ENCODE measurements at regions not wholly inside any gene's neighbourhood (a gene's known extent, or its start where the extent isn't known, plus 50 kb on each side); places are given as distances from the start of the nearest gene placed in this dataset.

- H3K27me3 ChIP-seq (ENCODE audit: control insufficient read depth in 1 of 2, insufficient read depth in 2 of 2, low read length in 2 of 2), result no peaks in the 10 kb centered on the region
- H3K36me3 ChIP-seq (ENCODE audit: control insufficient read depth in 2 of 2, insufficient read depth in 2 of 2, low read length in 1 of 2), result no peaks in the 10 kb centered on the region
- WGBS, 2 donors, result 34 to 62% methylated on average over 1 of the region's 1 CpG
- no peaks in the 10 kb centered on the region for H3K4me1 ChIP-seq (ENCODE audit: control insufficient read depth in 2 of 2, insufficient read depth in 2 of 2, low read length in 1 of 2)
- H3K4me3 ChIP-seq (ENCODE audit: low read depth in 1 of 2, low read length in 2 of 2), result no peak overlapping the region
- H3K27ac ChIP-seq (ENCODE audit: low read depth in 2 of 2, low read length in 1 of 2), result no peak overlapping the region
- no peaks in the 10 kb centered on the region for H3K9me3 ChIP-seq (ENCODE audit: control insufficient read depth in 2 of 2, insufficient read depth in 1 of 2, low read depth in 1 of 2, low read length in 1 of 2)
Measured at GRCh38 chr6:74676906-74677305, 528.9 kb downstream of the COL12A1 start.

- Histone ChIP-seq H3K27ac (ENCODE audit: low read depth in 2 of 2, low read length in 1 of 2) (no peak overlapping the region), H3K27me3 (ENCODE audit: control insufficient read depth in 1 of 2, insufficient read depth in 2 of 2, low read length in 2 of 2) (no peaks in the 10 kb centered on the region), H3K4me3 (ENCODE audit: low read depth in 1 of 2, low read length in 2 of 2) (no peak overlapping the region), H3K4me1 (ENCODE audit: control insufficient read depth in 2 of 2, insufficient read depth in 2 of 2, low read length in 1 of 2) (no peaks in the 10 kb centered on the region), H3K9me3 (ENCODE audit: control insufficient read depth in 2 of 2, insufficient read depth in 1 of 2, low read depth in 1 of 2, low read length in 1 of 2) (no peaks in the 10 kb centered on the region), H3K36me3 (ENCODE audit: control insufficient read depth in 2 of 2, insufficient read depth in 2 of 2, low read length in 1 of 2) (no peaks in the 10 kb centered on the region)
Measured at GRCh38 chr6:74674377-74674776, 531.5 kb downstream of the COL12A1 start.

GRCh38 chr6:74671558-74672025 is 534.3 kb downstream of the COL12A1 start:
- Histone ChIP-seq H3K4me1 (ENCODE audit: control insufficient read depth in 2 of 2, insufficient read depth in 2 of 2, low read length in 1 of 2) (no peaks in the 10 kb centered on the region), H3K27me3 (ENCODE audit: control insufficient read depth in 1 of 2, insufficient read depth in 2 of 2, low read length in 2 of 2) (no peaks in the 10 kb centered on the region), H3K27ac (ENCODE audit: low read depth in 2 of 2, low read length in 1 of 2) (no peak overlapping the region), H3K36me3 (ENCODE audit: control insufficient read depth in 2 of 2, insufficient read depth in 2 of 2, low read length in 1 of 2) (no peaks in the 10 kb centered on the region), H3K9me3 (ENCODE audit: control insufficient read depth in 2 of 2, insufficient read depth in 1 of 2, low read depth in 1 of 2, low read length in 1 of 2) (no peaks in the 10 kb centered on the region), H3K4me3 (ENCODE audit: low read depth in 1 of 2, low read length in 2 of 2) (no peak overlapping the region)
- 20 to 46% methylated on average over 6 of the region's 6 CpGs for WGBS, 2 donors

GRCh38 chr6:74658391-74658790 is 547.5 kb downstream of the COL12A1 start:
- Histone ChIP-seq H3K4me3 (ENCODE audit: low read depth in 1 of 2, low read length in 2 of 2) (no peak overlapping the region), H3K4me1 (ENCODE audit: control insufficient read depth in 2 of 2, insufficient read depth in 2 of 2, low read length in 1 of 2) (no peaks in the 10 kb centered on the region), H3K36me3 (ENCODE audit: control insufficient read depth in 2 of 2, insufficient read depth in 2 of 2, low read length in 1 of 2) (no peaks in the 10 kb centered on the region)

GRCh38 chr6:74657931-74658330 is 547.9 kb downstream of the COL12A1 start:
- Histone ChIP-seq H3K4me3 (ENCODE audit: low read depth in 1 of 2, low read length in 2 of 2) (no peak overlapping the region), H3K9me3 (ENCODE audit: control insufficient read depth in 2 of 2, insufficient read depth in 1 of 2, low read depth in 1 of 2, low read length in 1 of 2) (no peaks in the 10 kb centered on the region), H3K27ac (ENCODE audit: low read depth in 2 of 2, low read length in 1 of 2) (no peak overlapping the region), H3K27me3 (ENCODE audit: control insufficient read depth in 1 of 2, insufficient read depth in 2 of 2, low read length in 2 of 2) (no peaks in the 10 kb centered on the region), H3K4me1 (ENCODE audit: control insufficient read depth in 2 of 2, insufficient read depth in 2 of 2, low read length in 1 of 2) (no peaks in the 10 kb centered on the region), H3K36me3 (ENCODE audit: control insufficient read depth in 2 of 2, insufficient read depth in 2 of 2, low read length in 1 of 2) (no peaks in the 10 kb centered on the region)
- WGBS, 2 donors, result 82 to 85% methylated on average over 1 of the region's 1 CpG

More at GRCh38 chr6:74658391-74658790, 547.5 kb downstream of the COL12A1 start:
- Histone ChIP-seq H3K27ac (ENCODE audit: low read depth in 2 of 2, low read length in 1 of 2) (no peak overlapping the region), H3K27me3 (ENCODE audit: control insufficient read depth in 1 of 2, insufficient read depth in 2 of 2, low read length in 2 of 2) (no peaks in the 10 kb centered on the region), H3K9me3 (ENCODE audit: control insufficient read depth in 2 of 2, insufficient read depth in 1 of 2, low read depth in 1 of 2, low read length in 1 of 2) (no peaks in the 10 kb centered on the region)

- H3K27ac ChIP-seq (ENCODE audit: low read depth in 2 of 2, low read length in 1 of 2), result no peak overlapping the region
- H3K4me3 ChIP-seq (ENCODE audit: low read depth in 1 of 2, low read length in 2 of 2), result no peak overlapping the region
- no peaks in the 10 kb centered on the region for H3K36me3 ChIP-seq (ENCODE audit: control insufficient read depth in 2 of 2, insufficient read depth in 2 of 2, low read length in 1 of 2)
- 54 to 58% methylated on average over 2 of the region's 2 CpGs for WGBS, 2 donors
- H3K9me3 ChIP-seq (ENCODE audit: control insufficient read depth in 2 of 2, insufficient read depth in 1 of 2, low read depth in 1 of 2, low read length in 1 of 2), result no peaks in the 10 kb centered on the region
- no peaks in the 10 kb centered on the region for H3K4me1 ChIP-seq (ENCODE audit: control insufficient read depth in 2 of 2, insufficient read depth in 2 of 2, low read length in 1 of 2)
- H3K27me3 ChIP-seq (ENCODE audit: control insufficient read depth in 1 of 2, insufficient read depth in 2 of 2, low read length in 2 of 2), result no peaks in the 10 kb centered on the region
Measured at GRCh38 chr6:74657011-74657410, 548.8 kb downstream of the COL12A1 start.

GRCh38 chr6:74656453-74656852 is 549.4 kb downstream of the COL12A1 start:
- WGBS, 2 donors, result 66 to 88% methylated on average over 1 of the region's 1 CpG
- no peaks in the 10 kb centered on the region for H3K4me1 ChIP-seq (ENCODE audit: control insufficient read depth in 2 of 2, insufficient read depth in 2 of 2, low read length in 1 of 2)

GRCh38 chr6:74654296-74654695 is 551.6 kb downstream of the COL12A1 start:
- no peaks in the 10 kb centered on the region for H3K4me1 ChIP-seq (ENCODE audit: control insufficient read depth in 2 of 2, insufficient read depth in 2 of 2, low read length in 1 of 2)
- H3K27ac ChIP-seq (ENCODE audit: low read depth in 2 of 2, low read length in 1 of 2), result no peak overlapping the region
- no peak overlapping the region for H3K4me3 ChIP-seq (ENCODE audit: low read depth in 1 of 2, low read length in 2 of 2)

More at GRCh38 chr6:74656453-74656852, 549.4 kb downstream of the COL12A1 start:
- Histone ChIP-seq H3K27ac (ENCODE audit: low read depth in 2 of 2, low read length in 1 of 2) (no peak overlapping the region), H3K9me3 (ENCODE audit: control insufficient read depth in 2 of 2, insufficient read depth in 1 of 2, low read depth in 1 of 2, low read length in 1 of 2) (no peaks in the 10 kb centered on the region), H3K36me3 (ENCODE audit: control insufficient read depth in 2 of 2, insufficient read depth in 2 of 2, low read length in 1 of 2) (no peaks in the 10 kb centered on the region), H3K27me3 (ENCODE audit: control insufficient read depth in 1 of 2, insufficient read depth in 2 of 2, low read length in 2 of 2) (no peaks in the 10 kb centered on the region), H3K4me3 (ENCODE audit: low read depth in 1 of 2, low read length in 2 of 2) (no peak overlapping the region)

GRCh38 chr6:74651948-74652842 is 553.7 kb downstream of the COL12A1 start:
- no peaks in the 10 kb centered on the region for H3K9me3 ChIP-seq (ENCODE audit: control insufficient read depth in 2 of 2, insufficient read depth in 1 of 2, low read depth in 1 of 2, low read length in 1 of 2)
- H3K36me3 ChIP-seq (ENCODE audit: control insufficient read depth in 2 of 2, insufficient read depth in 2 of 2, low read length in 1 of 2), result no peaks in the 10 kb centered on the region
- H3K4me1 ChIP-seq (ENCODE audit: control insufficient read depth in 2 of 2, insufficient read depth in 2 of 2, low read length in 1 of 2), result no peaks in the 10 kb centered on the region
- H3K27me3 ChIP-seq (ENCODE audit: control insufficient read depth in 1 of 2, insufficient read depth in 2 of 2, low read length in 2 of 2), result no peaks in the 10 kb centered on the region
- H3K4me3 ChIP-seq (ENCODE audit: low read depth in 1 of 2, low read length in 2 of 2), result no peak overlapping the region
- WGBS, 2 donors, result 77 to 85% methylated on average over 5 of the region's 5 CpGs
- H3K27ac ChIP-seq (ENCODE audit: low read depth in 2 of 2, low read length in 1 of 2), result no peak overlapping the region

More at GRCh38 chr6:74654296-74654695, 551.6 kb downstream of the COL12A1 start:
- H3K36me3 ChIP-seq (ENCODE audit: control insufficient read depth in 2 of 2, insufficient read depth in 2 of 2, low read length in 1 of 2), result no peaks in the 10 kb centered on the region
- no peaks in the 10 kb centered on the region for H3K27me3 ChIP-seq (ENCODE audit: control insufficient read depth in 1 of 2, insufficient read depth in 2 of 2, low read length in 2 of 2)
- H3K9me3 ChIP-seq (ENCODE audit: control insufficient read depth in 2 of 2, insufficient read depth in 1 of 2, low read depth in 1 of 2, low read length in 1 of 2), result no peaks in the 10 kb centered on the region

GRCh38 chr6:74650668-74651067 is 555.2 kb downstream of the COL12A1 start:
- H3K4me1 ChIP-seq (ENCODE audit: control insufficient read depth in 2 of 2, insufficient read depth in 2 of 2, low read length in 1 of 2), result no peaks in the 10 kb centered on the region
- H3K36me3 ChIP-seq (ENCODE audit: control insufficient read depth in 2 of 2, insufficient read depth in 2 of 2, low read length in 1 of 2), result no peaks in the 10 kb centered on the region
- no peak overlapping the region for H3K27ac ChIP-seq (ENCODE audit: low read depth in 2 of 2, low read length in 1 of 2)
- H3K4me3 ChIP-seq (ENCODE audit: low read depth in 1 of 2, low read length in 2 of 2), result no peak overlapping the region
- no peaks in the 10 kb centered on the region for H3K9me3 ChIP-seq (ENCODE audit: control insufficient read depth in 2 of 2, insufficient read depth in 1 of 2, low read depth in 1 of 2, low read length in 1 of 2)
- H3K27me3 ChIP-seq (ENCODE audit: control insufficient read depth in 1 of 2, insufficient read depth in 2 of 2, low read length in 2 of 2), result no peaks in the 10 kb centered on the region
- 88 to 89% methylated on average over 3 of the region's 3 CpGs for WGBS, 2 donors
